ENCODE measurements at regions not wholly inside any gene's neighbourhood (a gene's known extent, or its start where the extent isn't known, plus 50 kb on each side); places are given as distances from the start of the nearest gene placed in this dataset.

DNA sequence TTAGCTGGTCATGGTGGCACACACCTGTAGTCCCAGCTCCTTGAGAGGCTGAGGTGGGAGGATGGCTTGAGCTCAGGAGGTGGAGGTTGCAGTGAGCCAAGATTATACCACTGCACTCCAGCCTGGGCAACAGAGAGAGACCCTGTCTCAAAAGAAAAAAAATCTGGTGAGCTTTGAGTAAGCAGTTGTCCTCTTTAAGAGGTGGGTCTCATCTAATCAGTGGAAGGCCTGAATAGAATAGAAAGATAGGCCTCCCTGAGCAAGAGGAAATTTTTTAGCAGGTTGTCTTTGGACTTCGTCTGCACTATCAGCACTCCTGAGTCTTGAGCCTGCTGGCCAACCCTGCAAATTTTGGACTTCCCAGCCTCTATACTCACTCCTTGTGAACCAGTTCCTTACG, 266.0 kb upstream of the ZFHX3 start:
- TF ChIP-seq, protein P1, sequence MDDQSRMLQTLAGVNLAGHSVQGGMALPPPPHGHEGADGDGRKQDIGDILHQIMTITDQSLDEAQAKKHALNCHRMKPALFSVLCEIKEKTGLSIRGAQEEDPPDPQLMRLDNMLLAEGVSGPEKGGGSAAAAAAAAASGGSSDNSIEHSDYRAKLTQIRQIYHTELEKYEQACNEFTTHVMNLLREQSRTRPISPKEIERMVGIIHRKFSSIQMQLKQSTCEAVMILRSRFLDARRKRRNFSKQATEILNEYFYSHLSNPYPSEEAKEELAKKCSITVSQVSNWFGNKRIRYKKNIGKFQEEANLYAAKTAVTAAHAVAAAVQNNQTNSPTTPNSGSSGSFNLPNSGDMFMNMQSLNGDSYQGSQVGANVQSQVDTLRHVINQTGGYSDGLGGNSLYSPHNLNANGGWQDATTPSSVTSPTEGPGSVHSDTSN (IDR thresholded peaks at IDR 0.05): no peak
- TF ChIP-seq, protein P2, sequence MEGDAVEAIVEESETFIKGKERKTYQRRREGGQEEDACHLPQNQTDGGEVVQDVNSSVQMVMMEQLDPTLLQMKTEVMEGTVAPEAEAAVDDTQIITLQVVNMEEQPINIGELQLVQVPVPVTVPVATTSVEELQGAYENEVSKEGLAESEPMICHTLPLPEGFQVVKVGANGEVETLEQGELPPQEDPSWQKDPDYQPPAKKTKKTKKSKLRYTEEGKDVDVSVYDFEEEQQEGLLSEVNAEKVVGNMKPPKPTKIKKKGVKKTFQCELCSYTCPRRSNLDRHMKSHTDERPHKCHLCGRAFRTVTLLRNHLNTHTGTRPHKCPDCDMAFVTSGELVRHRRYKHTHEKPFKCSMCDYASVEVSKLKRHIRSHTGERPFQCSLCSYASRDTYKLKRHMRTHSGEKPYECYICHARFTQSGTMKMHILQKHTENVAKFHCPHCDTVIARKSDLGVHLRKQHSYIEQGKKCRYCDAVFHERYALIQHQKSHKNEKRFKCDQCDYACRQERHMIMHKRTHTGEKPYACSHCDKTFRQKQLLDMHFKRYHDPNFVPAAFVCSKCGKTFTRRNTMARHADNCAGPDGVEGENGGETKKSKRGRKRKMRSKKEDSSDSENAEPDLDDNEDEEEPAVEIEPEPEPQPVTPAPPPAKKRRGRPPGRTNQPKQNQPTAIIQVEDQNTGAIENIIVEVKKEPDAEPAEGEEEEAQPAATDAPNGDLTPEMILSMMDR (IDR thresholded peaks at IDR 0.05): no peak
- no peak for TF ChIP-seq GATA2 (CRISPR knock-in tag; IDR thresholded peaks at IDR 0.05)
- no peak for TF ChIP-seq SIN3A (IDR thresholded peaks at IDR 0.05; ENCODE audit: borderline replicate concordance, low read depth, low read length)
- no peak for TF ChIP-seq TCF12 (IDR thresholded peaks at IDR 0.05)
- TF ChIP-seq CHD2 (IDR thresholded peaks at IDR 0.05; ENCODE audit: low read length, partially characterized antibody): no peak
- TF ChIP-seq, protein P3, sequence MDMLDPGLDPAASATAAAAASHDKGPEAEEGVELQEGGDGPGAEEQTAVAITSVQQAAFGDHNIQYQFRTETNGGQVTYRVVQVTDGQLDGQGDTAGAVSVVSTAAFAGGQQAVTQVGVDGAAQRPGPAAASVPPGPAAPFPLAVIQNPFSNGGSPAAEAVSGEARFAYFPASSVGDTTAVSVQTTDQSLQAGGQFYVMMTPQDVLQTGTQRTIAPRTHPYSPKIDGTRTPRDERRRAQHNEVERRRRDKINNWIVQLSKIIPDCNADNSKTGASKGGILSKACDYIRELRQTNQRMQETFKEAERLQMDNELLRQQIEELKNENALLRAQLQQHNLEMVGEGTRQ (IDR thresholded peaks at IDR 0.05; ENCODE audit: borderline replicate concordance, low read depth, low read length): no peak
- no peak for TF ChIP-seq EP300 (IDR thresholded peaks at IDR 0.05; ENCODE audit: borderline replicate concordance in 1 of 2, low read depth in 1 of 2, low read length in 1 of 2)
- TF ChIP-seq POLR2AphosphoS5 (IDR thresholded peaks at IDR 0.05; ENCODE audit: low read depth, low read length): no peak
- TF ChIP-seq RCOR1 (IDR thresholded peaks at IDR 0.05; ENCODE audit: low read length): no peak
- TF ChIP-seq, protein P4, sequence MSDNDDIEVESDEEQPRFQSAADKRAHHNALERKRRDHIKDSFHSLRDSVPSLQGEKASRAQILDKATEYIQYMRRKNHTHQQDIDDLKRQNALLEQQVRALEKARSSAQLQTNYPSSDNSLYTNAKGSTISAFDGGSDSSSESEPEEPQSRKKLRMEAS (IDR thresholded peaks at IDR 0.05; ENCODE audit: low read depth): no peak

All from SK-N-SH (cell line).